Fibroblast of lung (primary cell): ENCODE measurements at regions not wholly inside any gene's neighbourhood (a gene's known extent, or its start where the extent isn't known, plus 50 kb on each side); places are given as distances from the start of the nearest gene placed in this dataset.
A peak's percentile ranks its signal among the peaks of the same experiment; 100 is the strongest.

Experiments
- DNase-seq, 2 donors: peaks; one replicate each; pipeline versions ENCODE4 v3.0.0 to v3.0.0-alpha.2; 2010; ENCODE audit warnings: low read depth in 2 of 2
- H2AFZ ChIP-seq: 2 replicates; pipeline ENCODE4 v1.5.1; 2012; ENCODE audit warnings: low read length, control low read depth, inconsistent platforms
- H3K27ac ChIP-seq: 2 replicates; pipeline ENCODE4 v1.5.1; 2011; ENCODE audit warnings: low read length, control low read depth; ENCODE audit not compliant: insufficient read depth
- H3K27me3 ChIP-seq: 2 replicates; pipeline ENCODE4 v1.5.1; 2011; ENCODE audit warnings: mild to moderate bottlenecking, low read length; ENCODE audit not compliant: control insufficient read depth, insufficient read depth
- H3K36me3 ChIP-seq: 2 replicates; pipeline ENCODE4 v1.5.1; 2011; ENCODE audit warnings: low read length; ENCODE audit not compliant: control insufficient read depth, insufficient read depth
- H3K4me1 ChIP-seq: 2 replicates; pipeline ENCODE4 v1.5.1; 2011; ENCODE audit warnings: low read length; ENCODE audit not compliant: control insufficient read depth, insufficient read depth; ENCODE audit errors: extremely low read depth
- H3K4me2 ChIP-seq: 2 replicates; pipeline ENCODE4 v1.5.1; 2011; ENCODE audit warnings: low read length, control low read depth; ENCODE audit not compliant: insufficient read depth; ENCODE audit errors: extremely low read depth
- H3K4me3 ChIP-seq, 4 experiments: fragments of 200-600 bp in 1 of 4; sonication (generic) in 1 of 4; replicated peaks in 1 of 4; 2 replicates each; pipeline ENCODE4 v1.5.1; 2011 to 2016; ENCODE audit warnings: low read length in 4 of 4, low read depth in 3 of 4, mild to moderate bottlenecking in 3 of 4, control low read depth in 2 of 4, inconsistent platforms in 1 of 4, mixed read lengths in 1 of 4; ENCODE audit not compliant: insufficient read depth in 1 of 4; ENCODE audit errors: control extremely low read depth in 1 of 4
- H3K79me2 ChIP-seq: 2 replicates; pipeline ENCODE4 v1.5.1; 2012; ENCODE audit warnings: mild to moderate bottlenecking, low read length, inconsistent platforms; ENCODE audit not compliant: control insufficient read depth, insufficient read depth
- H3K9ac ChIP-seq: 2 replicates; pipeline ENCODE4 v1.5.1; 2011; ENCODE audit warnings: mild to moderate bottlenecking, low read length, control low read depth; ENCODE audit not compliant: insufficient read depth
- H3K9me3 ChIP-seq: 2 replicates; pipeline ENCODE4 v1.5.1; 2012; ENCODE audit warnings: low read depth, low read length; ENCODE audit not compliant: control insufficient read depth, insufficient read depth
- H4K20me1 ChIP-seq: 2 replicates; pipeline ENCODE4 v1.5.1; 2011; ENCODE audit warnings: low read length; ENCODE audit not compliant: control insufficient read depth, insufficient read depth; ENCODE audit errors: extremely low read depth
- CTCF ChIP-seq, 2 donors: IDR thresholded peaks in 1 of 2; conservative IDR thresholded peaks in 1 of 2; 1 replicate in 1 of 2; 2 replicates in 1 of 2; pipeline ENCODE4 v1.5.1; 2011 to 2012; ENCODE audit warnings: low read length in 2 of 2, control low read depth in 1 of 2, inconsistent platforms in 1 of 2, low read depth in 1 of 2, mild to moderate bottlenecking in 1 of 2
- EZH2 ChIP-seq: IDR thresholded peaks from 2 replicates; pipeline ENCODE4 v1.5.1; 2012; ENCODE audit warnings: low read length, control low read depth, mild to moderate bottlenecking; ENCODE audit errors: missing control alignments

GRCh38 chr18:8937160-8938094 lies 165.1 kb upstream of the NDUFV2 start:
- no peak overlapping the region for H3K4me3 ChIP-seq
- no peak overlapping the region for H3K9ac ChIP-seq
- no peaks in the 10 kb centered on the region for H3K36me3 ChIP-seq
- H4K20me1 ChIP-seq = no peaks in the 10 kb centered on the region
- H3K27me3 ChIP-seq = no peaks in the 10 kb centered on the region
- H3K9me3 ChIP-seq = no peaks in the 10 kb centered on the region
- H2AFZ ChIP-seq = no peak overlapping the region
- no peak overlapping the region for H3K4me2 ChIP-seq
- H3K27ac ChIP-seq = no peak overlapping the region
- peak in 1 of 2 donors; percentile 65 for DNase-seq
- TF ChIP-seq CTCF (conservative IDR thresholded peaks at IDR 0.05 in 1 of 2, IDR thresholded peaks at IDR 0.05 in 1 of 2; ENCODE audit: low read depth in 1 of 2, low read length in 2 of 2) (no peak), EZH2 (no peak)
- H3K79me2 ChIP-seq = no peaks in the 10 kb centered on the region
- peaks cover 2% of the 10 kb centered on the region for H3K4me1 ChIP-seq

- no peak for DNase-seq
- H3K27me3 ChIP-seq = no peaks in the 10 kb centered on the region
- H3K4me3 ChIP-seq = no peak overlapping the region
- no peaks in the 10 kb centered on the region for H3K9me3 ChIP-seq
- peaks cover 5% of the 10 kb centered on the region for H3K4me1 ChIP-seq
- H3K27ac ChIP-seq = no peak overlapping the region
- H3K36me3 ChIP-seq = no peaks in the 10 kb centered on the region
- TF ChIP-seq EZH2 (no peak), CTCF (conservative IDR thresholded peaks at IDR 0.05 in 1 of 2, IDR thresholded peaks at IDR 0.05 in 1 of 2; ENCODE audit: low read depth in 1 of 2, low read length in 2 of 2) (no peak)
- H4K20me1 ChIP-seq = no peaks in the 10 kb centered on the region
- H2AFZ ChIP-seq = no peak overlapping the region
- H3K4me2 ChIP-seq = no peak overlapping the region
- no peak overlapping the region for H3K9ac ChIP-seq
- no peaks in the 10 kb centered on the region for H3K79me2 ChIP-seq
Measured at GRCh38 chr18:8938817-8939216, 163.7 kb upstream of the NDUFV2 start.

GRCh38 chr18:8942021-8942908 lies 160.2 kb upstream of the NDUFV2 start:
- Histone ChIP-seq H4K20me1 (no peaks in the 10 kb centered on the region), H2AFZ (no peak overlapping the region), H3K4me3 (no peak overlapping the region), H3K36me3 (no peaks in the 10 kb centered on the region), H3K4me2 (no peak overlapping the region), H3K27me3 (no peaks in the 10 kb centered on the region), H3K9ac (no peak overlapping the region), H3K9me3 (peaks cover 2% of the 10 kb centered on the region), H3K27ac (no peak overlapping the region), H3K79me2 (no peaks in the 10 kb centered on the region), H3K4me1 (peaks cover 17% of the 10 kb centered on the region)
- no peak for TF ChIP-seq EZH2
- no peak for TF ChIP-seq CTCF (conservative IDR thresholded peaks at IDR 0.05 in 1 of 2, IDR thresholded peaks at IDR 0.05 in 1 of 2; ENCODE audit: low read depth in 1 of 2, low read length in 2 of 2)
- DNase-seq = peak in 1 of 2 donors; percentile 41
